ENCODE measurements at regions not wholly inside any gene's neighbourhood (a gene's known extent, or its start where the extent isn't known, plus 50 kb on each side); places are given as distances from the start of the nearest gene placed in this dataset.

DNA sequence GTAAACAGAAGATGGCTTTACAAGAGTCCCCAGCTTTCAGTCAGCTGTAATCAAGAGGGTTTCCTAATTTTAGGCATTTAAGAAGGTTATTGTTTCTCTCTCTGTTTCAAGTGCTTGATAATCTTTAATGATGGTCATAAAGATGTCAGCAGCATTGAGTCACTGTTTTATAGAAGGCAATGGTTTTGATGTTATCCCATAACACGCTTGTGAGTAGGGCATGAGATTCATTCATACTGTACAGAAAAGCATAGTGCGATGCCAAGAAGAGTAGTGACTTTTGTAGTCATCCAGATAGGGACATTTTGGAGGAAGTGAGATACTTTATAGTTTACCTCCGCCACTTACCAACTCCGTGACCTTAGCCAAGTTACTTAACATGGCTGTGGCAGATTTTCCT is 364.2 kb upstream of the SLC10A2 start:
- TF ChIP-seq POLR2AphosphoS5 (IDR thresholded peaks at IDR 0.05; ENCODE audit: low read depth, low read length) (no peak), POLR2A (IDR thresholded peaks at IDR 0.05; ENCODE audit: low read depth, low read length) (no peak)

Data from GM12892 (cell line).